Stimulated activated CD8-positive, alpha-beta memory T cell treated with anti-CD3 and anti-CD28 coated beads, Interleukin-15, amount 100 ng/mL, for 48 hours (primary cell): ENCODE measurements at regions not wholly inside any gene's neighbourhood (a gene's known extent, or its start where the extent isn't known, plus 50 kb on each side); places are given as distances from the start of the nearest gene placed in this dataset.

Source experiments
- DNase-seq, 2 donors: peaks; one replicate each; pipeline ENCODE4 v3.0.0-alpha.2; 2020; ENCODE audit warnings: low read depth in 2 of 2

DNA sequence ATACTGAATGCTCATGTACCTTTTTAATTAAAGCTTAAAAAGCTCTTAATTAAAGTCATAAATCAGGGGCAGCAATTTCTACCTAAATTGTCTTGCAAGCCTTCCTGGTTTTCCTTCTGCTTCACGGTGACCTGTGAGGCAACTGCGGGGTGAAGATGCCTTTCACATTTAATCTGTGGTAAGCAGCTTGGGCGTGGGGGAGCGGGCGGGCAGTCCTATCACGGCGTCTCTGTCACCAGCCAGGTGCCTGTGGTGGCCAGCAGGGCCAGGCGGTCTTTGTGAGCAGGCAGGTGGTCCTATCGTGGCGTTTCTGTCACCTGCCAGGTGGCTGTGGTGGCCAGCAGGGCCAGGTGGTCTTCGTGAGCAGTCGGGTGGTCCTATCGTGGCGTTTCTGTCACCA is 269.2 kb upstream of the PPP2R2D start:
- no peak for DNase-seq

DNA sequence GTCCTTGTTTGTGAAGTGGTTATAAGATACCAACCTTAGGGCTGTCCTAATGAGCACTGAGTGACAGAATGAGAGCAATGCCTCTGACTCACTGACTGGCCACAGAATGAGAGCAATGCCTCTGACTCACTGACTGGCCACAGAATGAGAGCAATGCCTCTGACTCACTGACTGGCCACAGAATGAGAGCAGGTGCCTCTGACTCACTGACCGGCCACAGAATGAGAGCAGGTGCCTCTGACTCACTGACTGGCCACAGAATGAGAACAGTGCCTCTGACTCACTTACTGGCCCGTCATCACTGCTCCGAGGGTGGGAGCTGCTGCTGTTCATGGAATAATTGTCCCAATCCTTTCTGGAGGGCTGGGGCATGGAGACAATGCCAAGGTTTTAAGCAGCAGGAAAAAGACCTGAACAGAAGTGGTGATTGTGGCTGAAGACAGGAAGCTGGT is 265.2 kb upstream of the PPP2R2D start:
- DNase-seq = peak in 1 of 2 donors; percentile 14

DNA sequence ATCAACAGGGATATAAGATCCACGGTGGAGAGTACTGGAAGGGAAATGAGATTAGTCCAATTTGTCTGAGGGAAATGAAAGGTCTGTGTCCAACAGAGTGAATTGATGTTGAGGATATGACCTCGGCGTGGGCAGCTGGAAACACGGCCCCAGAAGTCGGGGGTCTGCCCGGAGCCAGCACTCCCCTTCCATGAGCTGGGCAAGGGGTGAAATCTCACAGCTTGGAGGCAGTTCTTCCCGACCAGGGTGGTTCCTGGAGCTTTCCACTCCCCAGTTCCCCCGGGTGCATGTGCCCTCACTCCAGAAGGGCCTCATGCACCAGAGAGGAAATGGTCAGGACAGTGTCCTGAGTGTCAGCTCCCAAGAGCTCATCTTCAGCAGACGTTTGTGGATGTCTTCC is 264.7 kb upstream of the PPP2R2D start:
- no peak for DNase-seq

DNA sequence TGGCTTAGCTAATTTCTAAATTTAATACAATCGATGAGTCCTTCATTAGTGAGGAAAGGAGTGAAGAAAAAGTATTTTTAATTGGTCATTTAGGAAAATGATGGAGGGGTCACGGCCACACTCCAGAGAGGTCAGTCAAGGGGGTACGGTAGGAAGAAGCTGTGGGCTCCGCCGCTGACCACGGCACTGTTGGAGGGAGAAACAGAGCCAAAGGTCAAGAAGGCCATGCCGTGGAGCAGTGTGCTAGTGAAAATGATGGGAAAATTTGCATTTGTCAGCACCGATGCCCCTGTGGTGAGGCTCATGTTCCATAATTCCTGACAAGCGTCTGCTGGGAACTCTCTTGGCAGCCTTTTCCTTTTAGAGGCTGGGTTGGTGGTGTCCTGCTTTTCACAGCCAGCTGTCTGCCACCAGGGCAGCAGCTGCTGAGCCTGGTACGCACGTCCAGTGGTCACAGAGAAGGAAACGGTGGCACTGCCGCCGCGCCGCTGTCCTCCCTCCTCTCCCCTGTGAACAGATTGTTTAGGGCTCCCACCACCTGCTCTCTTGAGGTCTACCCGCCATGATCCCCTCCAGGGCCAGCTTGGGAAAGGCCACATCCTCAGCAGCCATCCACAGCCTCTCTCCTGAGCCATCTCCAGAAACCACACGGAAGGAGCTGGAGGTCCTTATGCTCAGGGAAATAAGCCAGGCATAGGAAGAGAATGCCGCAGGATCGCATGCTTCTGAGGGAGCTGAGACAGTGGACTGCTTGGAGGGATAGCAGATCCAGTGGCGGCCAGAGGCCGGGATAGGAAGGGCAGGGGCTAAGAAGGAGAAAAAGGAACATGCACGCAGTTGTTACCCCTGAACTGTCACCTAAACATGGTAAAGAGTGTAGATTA is 263.7 kb upstream of the PPP2R2D start:
- no peak for DNase-seq

DNA sequence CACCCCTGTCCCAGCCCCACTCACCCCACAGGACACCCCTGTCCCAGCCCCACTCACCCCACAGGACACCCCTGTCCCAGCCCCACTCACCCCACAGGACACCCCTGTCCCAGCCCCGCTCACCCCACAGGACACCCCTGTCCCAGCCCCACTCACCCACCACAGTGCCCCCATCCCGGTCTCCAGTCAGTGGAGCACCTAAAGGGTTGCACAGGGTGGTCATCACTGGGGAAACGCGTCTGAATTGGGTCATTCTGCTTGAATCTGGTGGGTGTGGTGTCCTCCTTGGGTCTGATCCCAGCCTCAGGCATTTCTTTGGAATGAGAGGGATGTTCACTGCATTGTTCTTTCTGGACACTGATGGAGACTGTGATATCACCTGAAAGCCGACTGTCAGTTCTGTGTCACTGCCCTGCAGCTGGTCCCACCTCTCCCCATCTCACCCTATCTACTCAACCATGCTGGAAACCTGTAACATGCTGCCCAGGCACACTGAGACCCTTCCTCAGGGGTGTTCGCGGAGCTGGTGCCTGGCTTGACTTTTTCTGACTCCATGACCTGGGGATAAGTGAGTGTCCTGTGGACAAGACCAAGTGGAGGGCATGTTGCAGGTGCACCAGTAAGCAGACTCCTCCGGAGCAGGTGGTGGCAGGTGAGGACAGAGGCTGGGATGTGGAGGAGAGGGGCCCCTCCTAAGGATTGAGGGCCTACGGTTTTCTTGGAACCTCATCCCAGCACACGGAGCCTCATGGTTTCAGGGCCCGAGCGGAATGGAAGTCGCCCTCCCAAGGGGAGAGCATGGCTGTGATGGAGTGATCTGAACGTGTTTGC is 262.5 kb upstream of the PPP2R2D start:
- DNase-seq = no peak

DNA sequence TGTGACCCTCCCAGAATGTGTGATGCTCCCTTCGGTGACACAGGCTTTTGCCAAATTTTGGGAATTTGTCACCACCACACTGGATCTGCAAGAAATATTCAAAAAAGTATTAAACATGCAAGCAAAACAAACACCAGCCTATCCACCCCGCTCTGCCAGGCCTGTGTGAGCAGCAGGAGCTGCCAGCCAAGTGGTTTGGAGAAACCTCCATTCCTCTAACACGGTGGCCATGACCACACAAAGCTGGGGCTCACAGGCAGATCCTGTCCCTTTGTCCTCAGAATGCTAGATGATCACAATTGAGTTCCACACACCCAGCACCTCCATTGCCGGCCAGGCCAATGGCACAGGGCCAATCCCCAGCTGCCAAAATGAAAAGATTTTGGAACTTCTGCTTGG is 261.9 kb upstream of the PPP2R2D start:
- DNase-seq = no peak

DNA sequence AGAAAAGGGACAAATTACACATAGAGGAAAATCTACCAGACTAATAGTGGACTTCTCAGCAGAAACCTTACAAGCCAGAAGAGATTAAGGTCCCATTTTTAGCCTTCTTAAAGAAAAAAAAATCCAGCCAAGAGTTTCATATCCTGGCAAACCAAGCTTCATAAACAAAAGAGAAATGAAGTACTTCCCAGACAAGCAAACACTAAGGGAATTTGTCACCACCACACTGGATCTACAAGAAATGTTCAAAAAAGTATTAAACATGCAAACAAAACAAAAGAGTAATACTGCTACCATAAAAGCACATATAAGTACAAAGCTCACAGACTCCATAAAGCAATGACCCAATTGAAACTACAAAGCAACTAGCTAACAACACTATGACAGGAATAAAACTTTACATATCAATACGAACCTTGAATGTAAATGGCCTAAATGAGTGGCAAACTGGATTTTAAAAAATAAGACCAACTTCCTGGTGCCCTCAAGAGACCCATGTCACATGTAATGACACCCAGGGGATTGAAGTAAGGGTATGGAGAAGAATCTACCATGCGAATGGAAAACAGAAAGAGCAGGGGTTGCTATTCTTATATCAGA is 260.7 kb upstream of the PPP2R2D start:
- DNase-seq = no peak

DNA sequence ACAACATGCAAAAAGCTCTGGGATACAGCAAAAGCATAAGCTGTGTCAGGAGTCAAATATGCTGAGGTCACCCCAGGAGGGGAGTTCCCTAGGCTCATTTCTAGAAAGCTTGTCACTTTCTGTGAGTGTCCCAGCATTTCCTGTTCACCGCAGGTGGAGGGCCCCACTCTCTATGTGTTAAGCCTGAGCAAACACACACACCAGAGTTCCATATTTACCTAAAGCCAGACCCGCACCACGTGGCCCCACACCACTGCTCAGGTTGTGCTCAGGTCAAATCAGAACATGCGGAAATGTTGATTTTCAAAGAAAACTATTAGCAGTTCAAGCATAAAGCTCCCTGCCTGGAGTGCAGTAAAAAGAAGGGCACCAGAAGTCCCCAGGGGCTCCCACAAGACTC is 259.6 kb upstream of the PPP2R2D start:
- DNase-seq = peak in 1 of 2 donors; percentile 28

DNA sequence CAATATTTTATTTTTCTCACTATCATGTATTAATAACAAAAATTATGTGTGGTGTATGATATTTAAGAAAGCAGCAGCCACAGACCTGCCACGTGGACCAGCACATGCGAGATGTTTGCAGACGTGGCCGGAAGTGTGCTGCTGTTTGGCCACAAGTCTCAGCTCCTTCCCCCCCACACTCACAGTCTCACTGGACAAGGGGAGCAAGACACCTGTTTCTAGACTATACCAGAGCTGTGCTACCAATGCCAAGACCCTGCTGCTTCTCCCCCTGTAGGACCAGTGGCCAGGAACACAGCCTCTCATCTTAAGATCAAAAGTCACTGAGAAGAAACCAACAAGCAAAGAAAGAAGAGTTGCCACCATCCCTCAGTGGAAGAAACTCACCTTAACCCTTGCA is 258.9 kb upstream of the PPP2R2D start:
- no peak for DNase-seq

DNA sequence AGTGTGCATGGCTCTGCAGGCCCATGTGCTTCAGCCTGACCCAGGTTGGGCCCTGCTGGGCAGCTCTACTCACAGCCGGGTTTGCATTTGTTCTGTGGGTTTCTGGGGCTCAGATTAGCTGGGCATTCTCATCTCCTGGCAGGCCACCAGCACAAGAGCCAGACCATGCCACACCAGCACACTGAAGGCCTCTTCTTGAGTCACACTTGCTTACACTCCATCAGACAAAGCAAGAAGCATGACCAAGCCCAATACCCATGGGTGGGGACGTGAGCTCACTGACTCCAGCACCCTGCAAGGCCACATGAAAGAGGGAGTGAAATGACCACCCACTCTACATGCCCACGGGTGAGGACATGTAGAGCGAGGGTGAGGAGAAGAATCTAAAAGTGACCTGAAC is 257.8 kb upstream of the PPP2R2D start:
- DNase-seq = no peak

DNA sequence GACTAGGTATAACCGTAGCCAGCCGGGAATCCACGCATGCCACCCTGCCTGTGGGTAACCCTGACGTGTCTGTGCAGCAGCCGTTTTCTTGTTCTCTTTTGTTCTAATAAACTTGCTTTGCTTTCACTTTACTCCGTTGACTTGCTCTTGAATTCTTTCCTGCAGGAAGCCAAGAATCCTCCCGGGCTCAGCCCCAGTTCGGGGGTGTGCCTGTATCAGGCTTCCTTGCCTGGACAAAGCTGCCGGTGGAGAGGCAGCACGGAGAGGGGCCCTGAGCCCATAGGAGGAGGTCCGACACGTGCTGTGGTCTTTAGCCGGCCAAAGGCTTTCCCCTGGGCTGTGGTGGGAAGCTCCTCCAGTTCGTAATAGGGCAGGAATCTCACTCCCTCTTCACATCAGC is 256.5 kb upstream of the PPP2R2D start:
- DNase-seq = no peak

DNA sequence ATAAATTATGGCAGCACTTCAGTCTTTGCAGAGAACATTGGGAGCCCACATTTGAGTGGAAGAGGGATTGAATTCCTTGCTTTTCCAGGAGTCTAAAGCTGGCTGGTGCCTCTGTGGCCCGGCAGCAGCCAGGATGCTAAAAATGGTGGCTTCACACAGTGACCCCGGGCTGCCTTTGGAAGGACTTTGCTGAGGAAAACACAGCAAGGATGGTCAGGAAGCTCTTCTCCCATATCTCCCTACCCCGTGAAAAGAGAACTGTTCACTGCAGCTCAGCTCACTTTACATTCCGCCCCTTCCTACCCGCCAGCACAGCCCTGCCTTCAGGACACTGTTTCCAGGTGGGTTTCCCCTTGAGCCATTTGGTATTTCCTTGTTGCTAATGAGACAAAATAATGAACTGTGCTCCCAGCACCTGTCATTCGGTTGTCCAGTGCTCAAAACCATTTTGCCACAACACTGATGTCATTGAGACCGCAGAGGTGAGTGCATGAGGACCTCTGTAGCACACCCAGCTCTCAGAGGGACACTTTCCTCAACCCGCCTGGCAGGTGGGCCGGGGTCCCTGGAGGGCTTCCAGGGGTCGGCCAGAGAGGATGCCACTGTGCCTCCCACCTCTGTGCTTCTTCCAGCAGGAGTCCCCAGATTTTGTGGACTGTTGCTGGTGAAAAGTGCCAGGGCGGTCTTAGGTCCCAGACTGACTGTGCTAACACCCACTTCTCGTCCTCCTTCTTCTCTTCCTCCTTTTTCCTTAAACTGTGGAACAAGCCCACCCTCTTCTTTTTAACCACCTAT is 255.7 kb upstream of the PPP2R2D start:
- no peak for DNase-seq

DNA sequence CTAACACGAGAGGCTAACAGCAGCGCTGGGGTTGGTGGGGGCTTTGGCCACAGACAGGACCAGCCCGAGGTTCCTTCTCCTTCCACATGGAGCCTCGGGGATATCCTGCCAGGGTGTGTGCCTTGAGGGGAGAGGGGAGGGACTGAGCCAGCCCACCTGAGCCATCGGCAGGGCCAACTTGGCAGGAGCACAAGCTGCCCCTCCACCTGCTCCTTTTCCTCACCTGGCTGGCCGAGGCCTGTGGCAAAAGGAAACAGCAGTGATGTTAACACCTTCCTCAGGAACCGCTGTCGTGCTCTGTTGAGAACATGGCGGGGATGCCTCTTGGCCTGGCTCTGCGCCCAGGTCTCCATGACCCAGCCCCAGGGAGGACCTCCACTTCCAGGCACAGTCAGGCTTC is 255.1 kb upstream of the PPP2R2D start:
- no peak for DNase-seq

DNA sequence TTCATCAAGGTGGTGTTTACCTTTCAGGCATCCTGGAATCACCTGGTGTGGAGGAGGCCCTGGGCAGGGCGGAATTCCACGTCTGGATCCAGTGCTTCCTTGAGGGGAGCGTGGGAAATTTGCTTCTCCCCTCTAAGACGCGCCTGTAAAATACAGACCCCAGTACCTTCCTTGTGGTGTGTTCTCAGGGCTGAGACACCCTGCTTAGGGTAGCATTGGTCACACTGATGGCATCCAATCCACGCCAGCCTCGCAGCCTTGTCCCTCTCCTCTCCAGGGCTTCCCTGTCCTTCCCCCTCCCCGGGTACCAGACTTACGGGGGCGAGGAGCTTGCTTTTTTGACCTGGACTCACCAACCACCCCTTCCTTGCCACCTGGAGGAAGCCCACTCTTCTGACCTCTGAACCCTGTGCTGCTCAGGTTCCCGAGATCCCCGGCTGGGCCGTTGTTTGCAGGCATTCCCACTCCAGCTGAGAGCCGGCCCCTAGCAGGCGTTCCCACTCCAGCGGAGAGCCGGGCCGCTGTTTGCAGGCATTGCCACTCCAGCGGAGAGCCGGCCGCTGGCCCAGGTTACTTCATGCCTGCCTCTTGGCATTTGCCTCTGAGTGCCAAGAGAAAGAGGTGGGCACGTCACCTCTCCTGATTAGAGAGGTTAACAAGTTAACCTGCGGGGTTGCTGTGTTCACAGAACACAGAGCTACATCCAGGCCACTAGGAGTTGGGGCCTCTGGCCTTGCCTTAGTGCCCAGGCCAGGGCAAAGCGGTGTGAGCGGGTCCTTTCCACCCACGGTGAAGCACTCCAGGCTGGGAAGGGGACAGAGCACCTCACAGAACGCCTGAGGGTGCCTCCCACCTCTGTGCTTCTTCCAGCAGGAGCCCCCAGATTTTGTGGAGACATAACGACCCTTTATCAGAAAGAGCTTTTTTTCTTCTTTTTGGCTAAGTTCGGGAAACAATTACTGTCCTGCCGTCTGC is 254.0 kb upstream of the PPP2R2D start:
- DNase-seq = no peak

DNA sequence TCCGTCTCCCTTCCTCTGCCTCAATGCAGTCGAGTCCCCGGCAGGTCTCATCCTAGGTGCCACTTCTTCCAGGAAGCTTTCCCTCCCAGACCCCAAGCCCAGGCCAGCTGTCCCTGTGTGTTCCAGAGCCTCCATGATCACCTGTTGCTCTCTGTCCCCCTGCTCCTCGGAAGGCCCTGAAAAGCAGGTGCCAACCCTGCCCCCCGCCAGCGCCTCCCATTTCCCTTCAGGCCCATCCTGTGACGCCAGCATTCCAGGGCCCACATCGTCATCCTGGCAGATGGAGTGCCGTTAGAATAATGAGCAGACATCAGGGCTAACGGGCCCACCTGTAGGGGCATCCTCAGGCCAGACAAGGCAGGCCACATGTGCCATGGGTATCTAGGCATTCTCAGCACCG is 253.0 kb upstream of the PPP2R2D start:
- DNase-seq = no peak

DNA sequence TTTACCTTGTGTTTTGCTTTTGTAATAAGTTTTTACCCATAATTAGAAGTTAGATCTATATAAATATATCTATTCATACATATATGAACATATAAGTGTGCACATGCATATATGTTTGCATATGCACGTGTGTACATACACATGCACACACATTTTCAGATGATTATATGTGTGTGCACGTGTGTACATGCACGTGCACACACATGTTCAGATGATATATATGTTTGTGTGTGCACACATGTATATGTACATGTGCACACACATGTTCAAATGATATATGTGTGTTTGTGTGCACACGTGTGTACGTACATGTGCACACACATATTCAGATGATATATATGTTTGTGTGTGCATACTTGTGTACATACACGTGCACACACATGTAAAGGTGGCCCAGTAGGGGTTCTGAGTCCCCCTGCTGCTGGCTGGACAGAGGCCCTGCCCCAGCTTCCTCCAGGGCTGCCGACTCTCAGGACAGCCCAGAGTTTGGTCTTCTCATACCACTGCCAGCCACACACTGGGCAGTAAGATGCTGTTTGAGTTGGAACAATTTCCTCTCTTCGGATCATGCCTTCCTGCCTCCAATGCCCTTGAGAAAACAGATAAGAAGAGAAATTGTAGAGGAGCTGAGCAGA is 252.3 kb upstream of the PPP2R2D start:
- no peak for DNase-seq

DNA sequence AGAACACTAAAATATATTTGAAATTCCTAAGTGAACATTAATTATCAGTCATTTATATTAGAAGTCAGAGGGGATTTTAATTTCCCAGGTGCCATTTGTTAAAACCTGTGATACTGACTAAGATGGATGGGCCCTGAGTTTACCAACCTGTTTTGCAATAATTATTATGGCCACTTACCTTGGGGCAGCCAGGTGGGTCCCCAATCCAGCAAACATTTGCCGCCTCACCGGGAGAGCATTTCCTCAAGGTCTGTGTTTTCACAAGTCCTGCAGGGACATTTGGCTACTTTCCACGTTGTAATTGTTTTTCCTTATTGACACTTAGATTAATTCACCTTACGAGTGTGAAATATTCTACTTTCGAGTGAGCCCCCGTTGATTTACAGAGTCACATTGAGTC is 251.2 kb upstream of the PPP2R2D start:
- DNase-seq = no peak

DNA sequence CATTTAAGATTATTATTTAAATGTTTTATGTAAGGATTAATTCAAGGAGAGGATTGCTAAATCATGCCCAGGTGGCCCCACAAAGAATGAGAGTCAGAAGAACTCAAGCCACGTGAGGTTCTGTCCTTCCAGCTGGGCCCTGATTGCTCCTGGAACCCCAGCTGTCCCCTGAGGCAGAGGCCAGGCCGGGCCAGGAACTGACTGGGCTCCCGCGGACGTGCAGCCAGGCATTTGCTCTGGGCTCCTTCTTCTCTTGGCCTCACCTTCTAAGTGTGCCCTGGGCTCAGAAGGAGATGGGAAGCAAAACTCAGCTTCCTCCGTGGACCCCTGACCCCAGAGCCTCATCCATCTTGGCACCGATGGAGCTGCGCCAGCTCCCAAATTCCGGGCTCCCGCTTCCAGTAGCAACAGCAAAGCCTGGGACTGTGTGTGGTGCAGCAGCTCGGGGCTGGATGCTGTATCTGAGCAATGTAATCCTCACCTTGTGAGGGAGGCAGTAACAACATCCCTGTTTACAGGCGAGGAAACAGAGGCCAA is 250.6 kb upstream of the PPP2R2D start:
- no peak for DNase-seq

DNA sequence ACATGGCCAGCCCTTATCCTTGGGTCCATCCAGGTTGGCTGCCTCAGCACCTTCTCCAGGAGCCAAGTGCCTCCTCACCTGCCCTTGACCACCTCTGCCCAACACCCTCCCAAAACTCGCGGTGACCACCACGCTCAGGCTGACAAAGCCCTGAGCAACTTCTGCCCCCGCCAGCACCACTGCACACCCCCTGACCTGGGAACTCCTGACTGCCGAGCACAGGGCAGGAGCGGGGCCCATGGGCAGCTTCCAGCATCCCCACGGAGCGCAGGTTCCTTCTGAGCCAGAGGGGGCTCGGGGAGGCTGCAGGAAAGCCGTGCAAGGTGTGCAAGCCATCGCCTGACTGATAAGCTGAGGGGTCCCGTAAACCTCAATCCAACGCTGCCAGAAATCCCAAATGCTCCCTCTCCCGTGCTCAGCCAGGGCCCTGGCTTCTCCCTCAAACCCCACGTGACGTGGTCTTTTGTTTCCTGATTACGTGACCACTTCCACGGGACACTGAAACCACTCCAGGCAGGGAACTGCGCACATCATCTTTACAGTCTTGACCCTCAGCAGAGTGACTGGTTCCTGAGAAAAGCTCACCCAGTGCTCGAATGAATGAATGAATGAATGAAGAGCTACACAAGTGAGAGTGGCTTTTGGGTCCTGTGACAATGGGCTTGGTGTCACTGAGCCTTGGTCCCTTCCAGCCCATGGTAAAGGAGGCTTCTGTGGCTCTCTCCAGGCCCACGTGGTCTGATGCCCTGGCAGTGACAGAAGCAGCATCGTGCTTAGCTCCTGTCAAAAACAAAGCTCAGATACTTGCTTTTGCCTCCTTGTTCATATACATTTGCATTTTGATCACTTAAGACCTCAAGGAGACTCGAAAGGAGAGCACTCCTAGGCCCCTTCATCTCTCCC is 249.8 kb upstream of the PPP2R2D start:
- no peak for DNase-seq
